ENCODE measurements at regions not wholly inside any gene's neighbourhood (a gene's known extent, or its start where the extent isn't known, plus 50 kb on each side); places are given as distances from the start of the nearest gene placed in this dataset.
A peak's percentile ranks its signal among the peaks of the same experiment; 100 is the strongest.

GRCh38 chr3:152574461-152575079 lies 260.4 kb upstream of the P2RY1 start:
- no peak overlapping the region for H3K9ac ChIP-seq (ENCODE audit: low read depth in 1 of 3, low read length in 3 of 3)
- H3K4me1 ChIP-seq (ENCODE audit: control insufficient read depth in 3 of 3, insufficient read depth in 3 of 3, low read length in 3 of 3): no peaks in the 10 kb centered on the region
- H3K4me3 ChIP-seq (ENCODE audit: low read length in 3 of 3): no peak overlapping the region
- no peaks in the 10 kb centered on the region for H3K9me3 ChIP-seq (ENCODE audit: control insufficient read depth in 3 of 3, low read length in 3 of 3)
- H3K27ac ChIP-seq (ENCODE audit: low read depth, low read length): no peak overlapping the region
- no peaks in the 10 kb centered on the region for H3K27me3 ChIP-seq (ENCODE audit: control insufficient read depth in 3 of 3, insufficient read depth in 3 of 3, low read length in 3 of 3)
- no peaks in the 10 kb centered on the region for H3K36me3 ChIP-seq (ENCODE audit: control insufficient read depth in 3 of 3, insufficient read depth in 3 of 3, low read length in 3 of 3)

- Histone ChIP-seq H3K27me3 (ENCODE audit: control insufficient read depth in 3 of 3, insufficient read depth in 3 of 3, low read length in 3 of 3) (no peaks in the 10 kb centered on the region), H3K4me3 (ENCODE audit: low read length in 3 of 3) (no peak overlapping the region), H3K9me3 (ENCODE audit: control insufficient read depth in 3 of 3, low read length in 3 of 3) (no peaks in the 10 kb centered on the region), H3K27ac (ENCODE audit: low read depth, low read length) (no peak overlapping the region), H3K4me1 (ENCODE audit: control insufficient read depth in 3 of 3, insufficient read depth in 3 of 3, low read length in 3 of 3) (no peaks in the 10 kb centered on the region), H3K9ac (ENCODE audit: low read depth in 1 of 3, low read length in 3 of 3) (no peak overlapping the region), H3K36me3 (ENCODE audit: control insufficient read depth in 3 of 3, insufficient read depth in 3 of 3, low read length in 3 of 3) (no peaks in the 10 kb centered on the region)
Measured at GRCh38 chr3:152578769-152579168, 256.2 kb upstream of the P2RY1 start.

- no peaks in the 10 kb centered on the region for H3K9me3 ChIP-seq (ENCODE audit: control insufficient read depth in 3 of 3, low read length in 3 of 3)
- no peak overlapping the region for H3K27ac ChIP-seq (ENCODE audit: low read depth, low read length)
- H3K36me3 ChIP-seq (ENCODE audit: control insufficient read depth in 3 of 3, insufficient read depth in 3 of 3, low read length in 3 of 3): no peaks in the 10 kb centered on the region
- peaks cover 0 to 3% (median 0%) of the 10 kb centered on the region in 3 donors for H3K4me1 ChIP-seq (ENCODE audit: control insufficient read depth in 3 of 3, insufficient read depth in 3 of 3, low read length in 3 of 3)
- H3K9ac ChIP-seq (ENCODE audit: low read depth in 1 of 3, low read length in 3 of 3): no peak overlapping the region
- H3K27me3 ChIP-seq (ENCODE audit: control insufficient read depth in 3 of 3, insufficient read depth in 3 of 3, low read length in 3 of 3): no peaks in the 10 kb centered on the region
- H3K4me3 ChIP-seq (ENCODE audit: low read length in 3 of 3): no peak overlapping the region
Measured at GRCh38 chr3:152581951-152582350, 253.0 kb upstream of the P2RY1 start.

GRCh38 chr3:152583963-152584362 lies 251.0 kb upstream of the P2RY1 start:
- Histone ChIP-seq H3K27ac (ENCODE audit: low read depth, low read length) (no peak overlapping the region), H3K36me3 (ENCODE audit: control insufficient read depth in 3 of 3, insufficient read depth in 3 of 3, low read length in 3 of 3) (no peaks in the 10 kb centered on the region), H3K4me3 (ENCODE audit: low read length in 3 of 3) (no peak overlapping the region), H3K27me3 (ENCODE audit: control insufficient read depth in 3 of 3, insufficient read depth in 3 of 3, low read length in 3 of 3) (no peaks in the 10 kb centered on the region), H3K9me3 (ENCODE audit: control insufficient read depth in 3 of 3, low read length in 3 of 3) (no peaks in the 10 kb centered on the region), H3K4me1 (ENCODE audit: control insufficient read depth in 3 of 3, insufficient read depth in 3 of 3, low read length in 3 of 3) (peaks cover 0 to 3% (median 0%) of the 10 kb centered on the region in 3 donors), H3K9ac (ENCODE audit: low read depth in 1 of 3, low read length in 3 of 3) (no peak overlapping the region)

GRCh38 chr3:152586974-152587373 lies 248.0 kb upstream of the P2RY1 start:
- Histone ChIP-seq H3K9me3 (ENCODE audit: control insufficient read depth in 3 of 3, low read length in 3 of 3) (no peaks in the 10 kb centered on the region), H3K4me1 (ENCODE audit: control insufficient read depth in 3 of 3, insufficient read depth in 3 of 3, low read length in 3 of 3) (peaks cover 0 to 3% (median 0%) of the 10 kb centered on the region in 3 donors), H3K27me3 (ENCODE audit: control insufficient read depth in 3 of 3, insufficient read depth in 3 of 3, low read length in 3 of 3) (no peaks in the 10 kb centered on the region), H3K27ac (ENCODE audit: low read depth, low read length) (no peak overlapping the region), H3K9ac (ENCODE audit: low read depth in 1 of 3, low read length in 3 of 3) (no peak overlapping the region), H3K4me3 (ENCODE audit: low read length in 3 of 3) (no peak overlapping the region), H3K36me3 (ENCODE audit: control insufficient read depth in 3 of 3, insufficient read depth in 3 of 3, low read length in 3 of 3) (no peaks in the 10 kb centered on the region)

GRCh38 chr3:152587861-152588260 lies 247.1 kb upstream of the P2RY1 start:
- H3K27me3 ChIP-seq (ENCODE audit: control insufficient read depth in 3 of 3, insufficient read depth in 3 of 3, low read length in 3 of 3): no peaks in the 10 kb centered on the region
- H3K4me1 ChIP-seq (ENCODE audit: control insufficient read depth in 3 of 3, insufficient read depth in 3 of 3, low read length in 3 of 3): peaks cover 0 to 3% (median 0%) of the 10 kb centered on the region in 3 donors
- H3K9ac ChIP-seq (ENCODE audit: low read depth in 1 of 3, low read length in 3 of 3): no peak overlapping the region
- no peak overlapping the region for H3K4me3 ChIP-seq (ENCODE audit: low read length in 3 of 3)
- no peak overlapping the region for H3K27ac ChIP-seq (ENCODE audit: low read depth, low read length)
- H3K9me3 ChIP-seq (ENCODE audit: control insufficient read depth in 3 of 3, low read length in 3 of 3): no peaks in the 10 kb centered on the region
- H3K36me3 ChIP-seq (ENCODE audit: control insufficient read depth in 3 of 3, insufficient read depth in 3 of 3, low read length in 3 of 3): no peaks in the 10 kb centered on the region

- no peaks in the 10 kb centered on the region for H3K4me1 ChIP-seq (ENCODE audit: control insufficient read depth in 3 of 3, insufficient read depth in 3 of 3, low read length in 3 of 3)
- no peak overlapping the region for H3K4me3 ChIP-seq (ENCODE audit: low read length in 3 of 3)
- no peaks in the 10 kb centered on the region for H3K36me3 ChIP-seq (ENCODE audit: control insufficient read depth in 3 of 3, insufficient read depth in 3 of 3, low read length in 3 of 3)
- no peak overlapping the region for H3K27ac ChIP-seq (ENCODE audit: low read depth, low read length)
- H3K9ac ChIP-seq (ENCODE audit: low read depth in 1 of 3, low read length in 3 of 3): no peak overlapping the region
- H3K9me3 ChIP-seq (ENCODE audit: control insufficient read depth in 3 of 3, low read length in 3 of 3): no peaks in the 10 kb centered on the region
- no peaks in the 10 kb centered on the region for H3K27me3 ChIP-seq (ENCODE audit: control insufficient read depth in 3 of 3, insufficient read depth in 3 of 3, low read length in 3 of 3)
Measured at GRCh38 chr3:152589644-152590043, 245.3 kb upstream of the P2RY1 start.

- Histone ChIP-seq H3K36me3 (ENCODE audit: control insufficient read depth in 3 of 3, insufficient read depth in 3 of 3, low read length in 3 of 3) (no peaks in the 10 kb centered on the region), H3K4me1 (ENCODE audit: control insufficient read depth in 3 of 3, insufficient read depth in 3 of 3, low read length in 3 of 3) (peaks cover 0 to under 1% (median under 1%) of the 10 kb centered on the region in 3 donors), H3K9me3 (ENCODE audit: control insufficient read depth in 3 of 3, low read length in 3 of 3) (no peaks in the 10 kb centered on the region), H3K27ac (ENCODE audit: low read depth, low read length) (no peak overlapping the region), H3K9ac (ENCODE audit: low read depth in 1 of 3, low read length in 3 of 3) (no peak overlapping the region), H3K27me3 (ENCODE audit: control insufficient read depth in 3 of 3, insufficient read depth in 3 of 3, low read length in 3 of 3) (no peaks in the 10 kb centered on the region), H3K4me3 (ENCODE audit: low read length in 3 of 3) (no peak overlapping the region)
Measured at GRCh38 chr3:152591515-152591914, 243.4 kb upstream of the P2RY1 start.

- Histone ChIP-seq H3K9me3 (ENCODE audit: control insufficient read depth in 3 of 3, low read length in 3 of 3) (no peaks in the 10 kb centered on the region), H3K27ac (ENCODE audit: low read depth, low read length) (no peak overlapping the region), H3K27me3 (ENCODE audit: control insufficient read depth in 3 of 3, insufficient read depth in 3 of 3, low read length in 3 of 3) (no peaks in the 10 kb centered on the region), H3K4me3 (ENCODE audit: low read length in 3 of 3) (no peak overlapping the region), H3K36me3 (ENCODE audit: control insufficient read depth in 3 of 3, insufficient read depth in 3 of 3, low read length in 3 of 3) (no peaks in the 10 kb centered on the region), H3K4me1 (ENCODE audit: control insufficient read depth in 3 of 3, insufficient read depth in 3 of 3, low read length in 3 of 3) (peaks cover 0 to 5% (median 4%) of the 10 kb centered on the region in 3 donors), H3K9ac (ENCODE audit: low read depth in 1 of 3, low read length in 3 of 3) (no peak overlapping the region)
Measured at GRCh38 chr3:152593242-152593641, 241.7 kb upstream of the P2RY1 start.

GRCh38 chr3:152595975-152596821 lies 238.7 kb upstream of the P2RY1 start:
- H3K9me3 ChIP-seq (ENCODE audit: control insufficient read depth in 3 of 3, low read length in 3 of 3): no peaks in the 10 kb centered on the region
- peaks cover 0 to 5% (median 4%) of the 10 kb centered on the region in 3 donors for H3K4me1 ChIP-seq (ENCODE audit: control insufficient read depth in 3 of 3, insufficient read depth in 3 of 3, low read length in 3 of 3)
- H3K36me3 ChIP-seq (ENCODE audit: control insufficient read depth in 3 of 3, insufficient read depth in 3 of 3, low read length in 3 of 3): no peaks in the 10 kb centered on the region
- H3K9ac ChIP-seq (ENCODE audit: low read depth in 1 of 3, low read length in 3 of 3): no peak overlapping the region
- peak overlapping the region; percentile 65 for H3K27ac ChIP-seq (ENCODE audit: low read depth, low read length)
- H3K27me3 ChIP-seq (ENCODE audit: control insufficient read depth in 3 of 3, insufficient read depth in 3 of 3, low read length in 3 of 3): no peaks in the 10 kb centered on the region
- H3K4me3 ChIP-seq (ENCODE audit: low read length in 3 of 3): peak overlapping the region in 1 of 3 donors; percentile 20

Measured in skeletal muscle tissue (tissue), 3 donors.